WTC11 (cell line): ENCODE measurements at regions not wholly inside any gene's neighbourhood (a gene's known extent, or its start where the extent isn't known, plus 50 kb on each side); places are given as distances from the start of the nearest gene placed in this dataset.

Source experiments
- ATAC-seq: fragments of 200-7000 bp; cut with Tn5 transposase; 2 replicates; pipeline ENCODE4 v1.10.0; 2021; ENCODE audit warnings: mild to moderate bottlenecking, moderate library complexity
- CTCF ChIA-PET: fragments of 300-600 bp; sonication (Branson Sonifier 250); formaldehyde crosslinking; loops from one replicate; lab custom pipeline; 2021; ENCODE audit warnings: antibody characterized with exemption; lab: Charles Lee
- POLR2A ChIA-PET: fragments of 350-600 bp; sonication (Branson Sonifier 250); formaldehyde crosslinking; loops from one replicate; lab custom pipeline; 2021; ENCODE audit warnings: antibody characterized with exemption; lab: Charles Lee
- DNase-seq: peaks from one replicate; pipeline ENCODE4 v3.0.0; 2021; ENCODE audit warnings: low spot score
- H3K27ac Mint-ChIP-seq: 2 replicates; pipeline ENCODE4 v1.8.0; 2021; ENCODE audit warnings: mixed read lengths
- H3K27me3 Mint-ChIP-seq: 2 replicates; pipeline ENCODE4 v1.8.0; 2021; ENCODE audit warnings: low read depth, mild to moderate bottlenecking, moderate library complexity, mixed read lengths
- H3K36me3 Mint-ChIP-seq: 2 replicates; pipeline ENCODE4 v1.8.0; 2021; ENCODE audit warnings: mixed read lengths
- H3K4me1 Mint-ChIP-seq: 2 replicates; pipeline ENCODE4 v1.8.0; 2022; ENCODE audit warnings: mixed read lengths
- H3K4me3 Mint-ChIP-seq: 2 replicates; pipeline ENCODE4 v1.8.0; 2021; ENCODE audit warnings: mild to moderate bottlenecking, moderate library complexity, mixed read lengths
- H3K9me3 Mint-ChIP-seq: 2 replicates; pipeline ENCODE4 v1.8.0; 2021; ENCODE audit warnings: mixed read lengths
- CBFB ChIP-seq: sonication (generic); formaldehyde crosslinking; IDR thresholded peaks from 2 replicates; pipeline ENCODE4 v1.8.1; 2022; ENCODE audit warnings: mild to moderate bottlenecking, low read depth, missing genetic modification reagents
- CREB1 ChIP-seq: sonication (generic); formaldehyde crosslinking; IDR thresholded peaks from 2 replicates; pipeline ENCODE4 v1.8.0; 2023; ENCODE audit warnings: mild to moderate bottlenecking, missing genetic modification reagents
- ELF4 ChIP-seq: sonication (generic); formaldehyde crosslinking; IDR thresholded peaks from 2 replicates; pipeline ENCODE4 v1.8.1; 2022; ENCODE audit warnings: low read depth, mild to moderate bottlenecking, moderate library complexity, missing genetic modification reagents
- EMX1 ChIP-seq: fragments of 250-450 bp; sonication (Bioruptor Pico); IDR thresholded peaks from 2 replicates; pipeline ENCODE4 v1.8.0; 2021; ENCODE audit warnings: mild to moderate bottlenecking
- FOXP1 ChIP-seq: sonication (generic); formaldehyde crosslinking; IDR thresholded peaks from 2 replicates; pipeline ENCODE4 v1.8.0; 2022; ENCODE audit warnings: missing genetic modification reagents, mild to moderate bottlenecking, moderate library complexity, borderline replicate concordance
- HMGA2 ChIP-seq: fragments of 250-450 bp; sonication (Bioruptor Pico); IDR thresholded peaks from 2 replicates; pipeline ENCODE4 v1.4.0; 2021; ENCODE audit warnings: mild to moderate bottlenecking, moderate library complexity
- IRF2 ChIP-seq: sonication (generic); formaldehyde crosslinking; IDR thresholded peaks from 2 replicates; pipeline ENCODE4 v1.8.0; 2022; ENCODE audit warnings: low read depth, missing genetic modification reagents, borderline replicate concordance
- JUN ChIP-seq: sonication (generic); formaldehyde crosslinking; IDR thresholded peaks from 2 replicates; pipeline ENCODE4 v1.8.0; 2023; ENCODE audit warnings: mild to moderate bottlenecking, missing genetic modification reagents
- KAT7 ChIP-seq: sonication (generic); formaldehyde crosslinking; IDR thresholded peaks from 2 replicates; pipeline ENCODE4 v1.8.1; 2023; ENCODE audit warnings: missing genetic modification reagents, mild to moderate bottlenecking, borderline replicate concordance
- NFATC4 ChIP-seq: fragments of 250-450 bp; sonication (Bioruptor Pico); IDR thresholded peaks from 2 replicates; pipeline ENCODE4 v1.9.0; 2021; ENCODE audit warnings: mild to moderate bottlenecking
- NFYB ChIP-seq: sonication (generic); formaldehyde crosslinking; conservative IDR thresholded peaks from 2 replicates; pipeline ENCODE4 v1.8.0; 2022; ENCODE audit warnings: low read depth, missing genetic modification reagents
- NR1H2 ChIP-seq: sonication (generic); formaldehyde crosslinking; IDR thresholded peaks from 2 replicates; pipeline ENCODE4 v1.9.0; 2021; ENCODE audit warnings: mild to moderate bottlenecking, moderate library complexity, missing genetic modification reagents
- NR3C1 ChIP-seq: sonication (generic); formaldehyde crosslinking; conservative IDR thresholded peaks from 2 replicates; pipeline ENCODE4 v1.8.1; 2023; ENCODE audit warnings: low read depth, mild to moderate bottlenecking, missing genetic modification reagents
- RORB ChIP-seq: fragments of 250-450 bp; sonication (Bioruptor Pico); IDR thresholded peaks from 2 replicates; pipeline ENCODE4 v1.9.0; 2021; ENCODE audit warnings: mild to moderate bottlenecking
- SMAD3 ChIP-seq: sonication (generic); formaldehyde crosslinking; IDR thresholded peaks from 2 replicates; pipeline ENCODE4 v1.8.0; 2022; ENCODE audit warnings: missing genetic modification reagents, mild to moderate bottlenecking, borderline replicate concordance
- SMAD4 ChIP-seq: sonication (generic); formaldehyde crosslinking; IDR thresholded peaks from 2 replicates; pipeline ENCODE4 v1.8.0; 2022; ENCODE audit warnings: mild to moderate bottlenecking, missing genetic modification reagents
- SOX15 ChIP-seq: fragments of 250-450 bp; sonication (Bioruptor Pico); IDR thresholded peaks from 2 replicates; pipeline ENCODE4 v1.9.0; 2021; ENCODE audit warnings: mild to moderate bottlenecking
- SP1 ChIP-seq: sonication (generic); formaldehyde crosslinking; conservative IDR thresholded peaks from 2 replicates; pipeline ENCODE4 v1.8.1; 2022; ENCODE audit warnings: missing genetic modification reagents
- ZBTB21 ChIP-seq: sonication (generic); formaldehyde crosslinking; IDR thresholded peaks from 2 replicates; pipeline ENCODE4 v1.8.1; 2023; ENCODE audit warnings: mild to moderate bottlenecking, missing genetic modification reagents, borderline replicate concordance
- ZNF219 ChIP-seq: sonication (generic); formaldehyde crosslinking; IDR thresholded peaks from 2 replicates; pipeline ENCODE4 v1.8.0; 2023; ENCODE audit warnings: missing genetic modification reagents, mild to moderate bottlenecking, borderline replicate concordance
- ZNF317 ChIP-seq: sonication (generic); formaldehyde crosslinking; IDR thresholded peaks from 2 replicates; pipeline ENCODE4 v1.8.1; 2023; ENCODE audit warnings: low read depth, mild to moderate bottlenecking, moderate library complexity, missing genetic modification reagents, borderline replicate concordance
- ZNF671 ChIP-seq: fragments of 250-450 bp; sonication (Bioruptor Pico); IDR thresholded peaks from 2 replicates; pipeline ENCODE4 v1.8.0; 2021; ENCODE audit warnings: mild to moderate bottlenecking
- TF ChIP-seq, protein P1 (sequence below): sonication (generic); formaldehyde crosslinking; IDR thresholded peaks from 2 replicates; pipeline ENCODE4 v1.8.1; 2023; ENCODE audit warnings: mild to moderate bottlenecking, moderate library complexity, missing genetic modification reagents
- TF ChIP-seq, protein P2 (sequence below): sonication (generic); formaldehyde crosslinking; IDR thresholded peaks from 2 replicates; pipeline ENCODE4 v1.8.0; 2023; ENCODE audit warnings: missing genetic modification reagents, mild to moderate bottlenecking, borderline replicate concordance
- TF ChIP-seq, protein P3 (sequence below): sonication (generic); formaldehyde crosslinking; IDR thresholded peaks from 2 replicates; pipeline ENCODE4 v1.8.0; 2023; ENCODE audit warnings: missing genetic modification reagents
- TF ChIP-seq, protein P4 (sequence below): sonication (generic); formaldehyde crosslinking; IDR thresholded peaks from 2 replicates; pipeline ENCODE4 v1.8.0; 2022; ENCODE audit warnings: mild to moderate bottlenecking, missing genetic modification reagents
- TF ChIP-seq, protein P5 (sequence below): sonication (generic); formaldehyde crosslinking; IDR thresholded peaks from 2 replicates; pipeline ENCODE4 v1.8.1; 2022; ENCODE audit warnings: mild to moderate bottlenecking, moderate library complexity, missing genetic modification reagents
- TF ChIP-seq, protein P6 (sequence below): sonication (generic); formaldehyde crosslinking; IDR thresholded peaks from 2 replicates; pipeline ENCODE4 v1.8.1; 2022; ENCODE audit warnings: low read depth, mild to moderate bottlenecking, moderate library complexity, missing genetic modification reagents, borderline replicate concordance
- TF ChIP-seq, protein P7 (sequence below): fragments of 250-450 bp; sonication (Bioruptor Pico); IDR thresholded peaks from 2 replicates; pipeline ENCODE4 v1.9.0; 2021; ENCODE audit warnings: moderate library complexity, mild to moderate bottlenecking, inconsistent platforms, borderline replicate concordance
- TF ChIP-seq, protein P8 (sequence below): sonication (generic); formaldehyde crosslinking; IDR thresholded peaks from 2 replicates; pipeline ENCODE4 v1.8.1; 2023; ENCODE audit warnings: mild to moderate bottlenecking, missing genetic modification reagents, moderate library complexity

DNA sequence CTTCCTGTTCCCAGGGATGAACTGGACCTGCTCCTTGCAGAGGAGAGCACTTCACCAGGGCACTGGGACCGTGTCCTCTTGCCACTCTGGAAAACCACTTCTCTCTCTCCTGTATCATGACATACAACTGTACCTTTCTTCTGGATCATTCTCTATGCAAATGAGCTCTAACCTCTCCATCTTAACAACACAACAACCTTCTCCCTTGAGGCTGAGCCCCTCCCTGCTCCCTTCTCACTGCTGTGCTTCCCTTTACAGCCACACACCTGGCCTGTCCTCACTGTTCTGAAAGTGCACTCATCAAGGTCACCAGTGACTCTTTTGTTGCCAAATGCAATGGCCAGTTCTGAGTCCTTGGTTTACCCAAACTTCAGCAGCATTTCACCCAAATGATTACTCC lies 54.5 kb upstream of the MRPS6 start:
- CTCF ChIA-PET, result interaction anchor here (1.1 kb wide), 1 partner anchor 54 kb away, joined by 3 read pairs; no protein-coding TSS in a partner anchor
- H3K27ac Mint-ChIP-seq, result no peak overlapping the region

DNA sequence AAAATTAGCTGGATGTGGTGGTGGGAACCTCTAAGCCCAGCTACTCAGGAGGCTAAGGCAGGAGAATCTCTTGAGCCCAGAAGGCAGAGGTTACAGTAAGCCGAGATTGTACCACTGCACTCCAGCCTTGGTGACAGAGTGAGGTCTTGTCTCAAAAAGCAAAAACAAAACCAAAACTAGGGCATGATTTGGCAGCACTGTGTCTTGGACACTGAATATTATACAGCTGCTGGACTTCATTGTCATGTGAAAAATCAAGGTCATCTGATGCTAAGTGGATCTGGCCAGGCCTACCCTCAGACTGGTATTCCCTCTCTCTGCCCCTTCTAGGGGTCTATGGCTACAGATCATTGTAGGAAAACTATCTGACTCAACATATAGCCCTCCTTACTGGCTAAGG lies 55.2 kb upstream of the MRPS6 start:
- ChIA-PET POLR2A (no interaction called here), CTCF (interaction anchor here (1.9 kb wide), 1 partner anchor 94 kb away, joined by 4 read pairs; no protein-coding TSS in a partner anchor)
- Mint-ChIP-seq H3K4me3 (no peak overlapping the region), H3K27me3 (peaks cover 2% of the 10 kb centered on the region; the same call in 1 of the 2 replicates), H3K36me3 (no peaks in the 10 kb centered on the region), H3K27ac (no peak overlapping the region), H3K9me3 (peaks cover 23% of the 10 kb centered on the region), H3K4me1 (peaks cover 17% of the 10 kb centered on the region)
- DNase-seq (no peak), ATAC-seq (no peak)
- TF ChIP-seq SOX15 (CRISPR knock-in tag) (no peak), EMX1 (CRISPR knock-in tag) (no peak), JUN (CRISPR knock-in tag) (no peak), ELF4 (CRISPR knock-in tag) (no peak), ZNF317 (CRISPR knock-in tag) (no peak), RORB (CRISPR knock-in tag) (no peak), CBFB (CRISPR knock-in tag) (no peak), SP1 (no peak), SMAD3 (CRISPR knock-in tag) (no peak), ZBTB21 (no peak), IRF2 (no peak)
- TF ChIP-seq, protein P1, sequence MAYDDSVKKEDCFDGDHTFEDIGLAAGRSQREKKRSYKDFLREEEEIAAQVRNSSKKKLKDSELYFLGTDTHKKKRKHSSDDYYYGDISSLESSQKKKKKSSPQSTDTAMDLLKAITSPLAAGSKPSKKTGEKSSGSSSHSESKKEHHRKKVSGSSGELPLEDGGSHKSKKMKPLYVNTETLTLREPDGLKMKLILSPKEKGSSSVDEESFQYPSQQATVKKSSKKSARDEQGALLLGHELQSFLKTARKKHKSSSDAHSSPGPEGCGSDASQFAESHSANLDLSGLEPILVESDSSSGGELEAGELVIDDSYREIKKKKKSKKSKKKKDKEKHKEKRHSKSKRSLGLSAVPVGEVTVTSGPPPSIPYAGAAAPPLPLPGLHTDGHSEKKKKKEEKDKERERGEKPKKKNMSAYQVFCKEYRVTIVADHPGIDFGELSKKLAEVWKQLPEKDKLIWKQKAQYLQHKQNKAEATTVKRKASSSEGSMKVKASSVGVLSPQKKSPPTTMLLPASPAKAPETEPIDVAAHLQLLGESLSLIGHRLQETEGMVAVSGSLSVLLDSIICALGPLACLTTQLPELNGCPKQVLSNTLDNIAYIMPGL (CRISPR knock-in tag), result no peak
- TF ChIP-seq, protein P2, sequence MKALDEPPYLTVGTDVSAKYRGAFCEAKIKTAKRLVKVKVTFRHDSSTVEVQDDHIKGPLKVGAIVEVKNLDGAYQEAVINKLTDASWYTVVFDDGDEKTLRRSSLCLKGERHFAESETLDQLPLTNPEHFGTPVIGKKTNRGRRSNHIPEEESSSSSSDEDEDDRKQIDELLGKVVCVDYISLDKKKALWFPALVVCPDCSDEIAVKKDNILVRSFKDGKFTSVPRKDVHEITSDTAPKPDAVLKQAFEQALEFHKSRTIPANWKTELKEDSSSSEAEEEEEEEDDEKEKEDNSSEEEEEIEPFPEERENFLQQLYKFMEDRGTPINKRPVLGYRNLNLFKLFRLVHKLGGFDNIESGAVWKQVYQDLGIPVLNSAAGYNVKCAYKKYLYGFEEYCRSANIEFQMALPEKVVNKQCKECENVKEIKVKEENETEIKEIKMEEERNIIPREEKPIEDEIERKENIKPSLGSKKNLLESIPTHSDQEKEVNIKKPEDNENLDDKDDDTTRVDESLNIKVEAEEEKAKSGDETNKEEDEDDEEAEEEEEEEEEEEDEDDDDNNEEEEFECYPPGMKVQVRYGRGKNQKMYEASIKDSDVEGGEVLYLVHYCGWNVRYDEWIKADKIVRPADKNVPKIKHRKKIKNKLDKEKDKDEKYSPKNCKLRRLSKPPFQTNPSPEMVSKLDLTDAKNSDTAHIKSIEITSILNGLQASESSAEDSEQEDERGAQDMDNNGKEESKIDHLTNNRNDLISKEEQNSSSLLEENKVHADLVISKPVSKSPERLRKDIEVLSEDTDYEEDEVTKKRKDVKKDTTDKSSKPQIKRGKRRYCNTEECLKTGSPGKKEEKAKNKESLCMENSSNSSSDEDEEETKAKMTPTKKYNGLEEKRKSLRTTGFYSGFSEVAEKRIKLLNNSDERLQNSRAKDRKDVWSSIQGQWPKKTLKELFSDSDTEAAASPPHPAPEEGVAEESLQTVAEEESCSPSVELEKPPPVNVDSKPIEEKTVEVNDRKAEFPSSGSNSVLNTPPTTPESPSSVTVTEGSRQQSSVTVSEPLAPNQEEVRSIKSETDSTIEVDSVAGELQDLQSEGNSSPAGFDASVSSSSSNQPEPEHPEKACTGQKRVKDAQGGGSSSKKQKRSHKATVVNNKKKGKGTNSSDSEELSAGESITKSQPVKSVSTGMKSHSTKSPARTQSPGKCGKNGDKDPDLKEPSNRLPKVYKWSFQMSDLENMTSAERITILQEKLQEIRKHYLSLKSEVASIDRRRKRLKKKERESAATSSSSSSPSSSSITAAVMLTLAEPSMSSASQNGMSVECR (CRISPR knock-in tag), result no peak
- TF ChIP-seq, protein P3, sequence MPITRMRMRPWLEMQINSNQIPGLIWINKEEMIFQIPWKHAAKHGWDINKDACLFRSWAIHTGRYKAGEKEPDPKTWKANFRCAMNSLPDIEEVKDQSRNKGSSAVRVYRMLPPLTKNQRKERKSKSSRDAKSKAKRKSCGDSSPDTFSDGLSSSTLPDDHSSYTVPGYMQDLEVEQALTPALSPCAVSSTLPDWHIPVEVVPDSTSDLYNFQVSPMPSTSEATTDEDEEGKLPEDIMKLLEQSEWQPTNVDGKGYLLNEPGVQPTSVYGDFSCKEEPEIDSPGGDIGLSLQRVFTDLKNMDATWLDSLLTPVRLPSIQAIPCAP (CRISPR knock-in tag), result no peak

More for the DNA sequence above, 54.5 kb upstream of the MRPS6 start:
- ATAC-seq (no peak), DNase-seq (no peak)
- Mint-ChIP-seq H3K4me3 (no peak overlapping the region), H3K9me3 (peaks cover 20% of the 10 kb centered on the region), H3K4me1 (peaks cover 17% of the 10 kb centered on the region), H3K27me3 (peaks cover 2% of the 10 kb centered on the region; the same call in 1 of the 2 replicates), H3K36me3 (no peaks in the 10 kb centered on the region)
- POLR2A ChIA-PET, result no interaction called here
- TF ChIP-seq, protein P4, sequence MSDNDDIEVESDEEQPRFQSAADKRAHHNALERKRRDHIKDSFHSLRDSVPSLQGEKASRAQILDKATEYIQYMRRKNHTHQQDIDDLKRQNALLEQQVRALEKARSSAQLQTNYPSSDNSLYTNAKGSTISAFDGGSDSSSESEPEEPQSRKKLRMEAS (CRISPR knock-in tag), result no peak
- no peak for TF ChIP-seq KAT7 (CRISPR knock-in tag)
- TF ChIP-seq, protein P5, sequence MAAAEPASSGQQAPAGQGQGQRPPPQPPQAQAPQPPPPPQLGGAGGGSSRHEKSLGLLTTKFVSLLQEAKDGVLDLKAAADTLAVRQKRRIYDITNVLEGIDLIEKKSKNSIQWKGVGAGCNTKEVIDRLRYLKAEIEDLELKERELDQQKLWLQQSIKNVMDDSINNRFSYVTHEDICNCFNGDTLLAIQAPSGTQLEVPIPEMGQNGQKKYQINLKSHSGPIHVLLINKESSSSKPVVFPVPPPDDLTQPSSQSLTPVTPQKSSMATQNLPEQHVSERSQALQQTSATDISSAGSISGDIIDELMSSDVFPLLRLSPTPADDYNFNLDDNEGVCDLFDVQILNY (CRISPR knock-in tag), result no peak
- TF ChIP-seq NFYB (CRISPR knock-in tag), result no peak
- no peak for TF ChIP-seq RORB (CRISPR knock-in tag)
- TF ChIP-seq ZNF219 (CRISPR knock-in tag), result no peak
- no peak for TF ChIP-seq ZNF671
- no peak for TF ChIP-seq CBFB (CRISPR knock-in tag)
- no peak for TF ChIP-seq NR1H2 (CRISPR knock-in tag)
- TF ChIP-seq NFATC4, result no peak
- no peak for TF ChIP-seq HMGA2 (CRISPR knock-in tag)
- TF ChIP-seq, protein P6, sequence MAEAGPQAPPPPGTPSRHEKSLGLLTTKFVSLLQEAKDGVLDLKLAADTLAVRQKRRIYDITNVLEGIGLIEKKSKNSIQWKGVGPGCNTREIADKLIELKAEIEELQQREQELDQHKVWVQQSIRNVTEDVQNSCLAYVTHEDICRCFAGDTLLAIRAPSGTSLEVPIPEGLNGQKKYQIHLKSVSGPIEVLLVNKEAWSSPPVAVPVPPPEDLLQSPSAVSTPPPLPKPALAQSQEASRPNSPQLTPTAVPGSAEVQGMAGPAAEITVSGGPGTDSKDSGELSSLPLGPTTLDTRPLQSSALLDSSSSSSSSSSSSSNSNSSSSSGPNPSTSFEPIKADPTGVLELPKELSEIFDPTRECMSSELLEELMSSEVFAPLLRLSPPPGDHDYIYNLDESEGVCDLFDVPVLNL, result no peak
- no peak for TF ChIP-seq FOXP1 (CRISPR knock-in tag)
- no peak for TF ChIP-seq CREB1
- TF ChIP-seq, protein P7, sequence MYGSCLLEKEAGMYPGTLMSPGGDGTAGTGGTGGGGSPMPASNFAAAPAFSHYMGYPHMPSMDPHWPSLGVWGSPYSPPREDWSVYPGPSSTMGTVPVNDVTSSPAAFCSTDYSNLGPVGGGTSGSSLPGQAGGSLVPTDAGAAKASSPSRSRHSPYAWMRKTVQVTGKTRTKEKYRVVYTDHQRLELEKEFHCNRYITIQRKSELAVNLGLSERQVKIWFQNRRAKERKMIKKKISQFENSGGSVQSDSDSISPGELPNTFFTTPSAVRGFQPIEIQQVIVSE (CRISPR knock-in tag), result no peak
- TF ChIP-seq, protein P8, sequence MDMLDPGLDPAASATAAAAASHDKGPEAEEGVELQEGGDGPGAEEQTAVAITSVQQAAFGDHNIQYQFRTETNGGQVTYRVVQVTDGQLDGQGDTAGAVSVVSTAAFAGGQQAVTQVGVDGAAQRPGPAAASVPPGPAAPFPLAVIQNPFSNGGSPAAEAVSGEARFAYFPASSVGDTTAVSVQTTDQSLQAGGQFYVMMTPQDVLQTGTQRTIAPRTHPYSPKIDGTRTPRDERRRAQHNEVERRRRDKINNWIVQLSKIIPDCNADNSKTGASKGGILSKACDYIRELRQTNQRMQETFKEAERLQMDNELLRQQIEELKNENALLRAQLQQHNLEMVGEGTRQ (CRISPR knock-in tag), result no peak
- TF ChIP-seq SMAD4, result no peak
- no peak for TF ChIP-seq NR3C1 (CRISPR knock-in tag)
- no peak for TF ChIP-seq SP1
- no peak for TF ChIP-seq IRF2
